HL-60 (cell line): ENCODE measurements at regions not wholly inside any gene's neighbourhood (a gene's known extent, or its start where the extent isn't known, plus 50 kb on each side); places are given as distances from the start of the nearest gene placed in this dataset.

ENCODE experiments used
- DNase-seq, 2 experiments: peaks; one replicate each; pipeline ENCODE4 v3.0.0-alpha.2; 2010 to 2020; ENCODE audit warnings: low read depth in 1 of 2, low spot score in 1 of 2
- H3K27ac ChIP-seq: fragments of 250-450 bp; sonication (Bioruptor Pico); replicated peaks from 2 replicates; pipeline ENCODE4 v1.5.1; 2020; ENCODE audit warnings: mild to moderate bottlenecking, moderate library complexity
- H3K27me3 ChIP-seq: fragments of 250-450 bp; sonication (Bioruptor Pico); 2 replicates; pipeline ENCODE4 v1.5.1; 2021; ENCODE audit warnings: mild to moderate bottlenecking, moderate library complexity; ENCODE audit not compliant: insufficient read depth, poor library complexity, severe bottlenecking
- H3K4me3 ChIP-seq: replicated peaks from 2 replicates; pipeline ENCODE4 v1.5.1; 2011; ENCODE audit warnings: mild to moderate bottlenecking, control low read depth, low read length; ENCODE audit not compliant: insufficient read depth
- CTCF ChIP-seq: IDR thresholded peaks from one replicate; pipeline ENCODE4 v1.5.1; 2011; ENCODE audit warnings: low read length, control low read depth, inconsistent platforms; ENCODE audit not compliant: insufficient read depth
- GABPA ChIP-seq: IDR thresholded peaks from 2 replicates; pipeline ENCODE4 v1.6.1; 2012; ENCODE audit warnings: low read depth
- POLR2AphosphoS5 ChIP-seq: IDR thresholded peaks from 2 replicates; pipeline ENCODE4 v1.6.1; 2012; ENCODE audit warnings: low read depth
- SPI1 ChIP-seq: IDR thresholded peaks from 2 replicates; pipeline ENCODE4 v1.6.1; 2012; ENCODE audit warnings: low read depth, mild to moderate bottlenecking, borderline replicate concordance
- TF ChIP-seq, protein P1 (sequence below): IDR thresholded peaks from 2 replicates; pipeline ENCODE4 v1.6.1; 2012; ENCODE audit warnings: low read depth; ENCODE audit not compliant: insufficient replicate concordance

DNA sequence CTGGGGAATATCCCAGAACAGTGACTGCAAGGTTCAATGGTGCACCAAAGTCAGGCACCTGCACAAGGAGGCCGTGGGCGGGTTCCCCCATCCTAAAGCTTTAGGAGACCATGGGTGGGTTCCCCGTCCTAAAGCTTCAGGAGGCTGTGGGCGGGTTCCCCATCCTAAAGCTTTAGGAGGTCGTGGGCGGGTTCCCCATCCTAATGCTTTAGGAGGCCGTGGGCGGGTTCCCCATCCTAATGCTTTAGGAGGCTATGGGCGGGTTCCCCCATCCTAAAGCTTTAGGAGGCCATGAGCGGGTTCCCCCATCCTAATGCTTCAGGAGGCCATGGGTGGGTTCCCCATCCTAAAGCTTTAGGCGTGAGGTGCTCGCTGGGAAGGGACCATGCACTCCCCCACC is 313.3 kb downstream of the FOXL1 start:
- Histone ChIP-seq H3K4me3 (no peak overlapping the region), H3K27me3 (no peaks in the 10 kb centered on the region), H3K27ac (no peak overlapping the region)
- no peak for DNase-seq
- TF ChIP-seq, protein P1, sequence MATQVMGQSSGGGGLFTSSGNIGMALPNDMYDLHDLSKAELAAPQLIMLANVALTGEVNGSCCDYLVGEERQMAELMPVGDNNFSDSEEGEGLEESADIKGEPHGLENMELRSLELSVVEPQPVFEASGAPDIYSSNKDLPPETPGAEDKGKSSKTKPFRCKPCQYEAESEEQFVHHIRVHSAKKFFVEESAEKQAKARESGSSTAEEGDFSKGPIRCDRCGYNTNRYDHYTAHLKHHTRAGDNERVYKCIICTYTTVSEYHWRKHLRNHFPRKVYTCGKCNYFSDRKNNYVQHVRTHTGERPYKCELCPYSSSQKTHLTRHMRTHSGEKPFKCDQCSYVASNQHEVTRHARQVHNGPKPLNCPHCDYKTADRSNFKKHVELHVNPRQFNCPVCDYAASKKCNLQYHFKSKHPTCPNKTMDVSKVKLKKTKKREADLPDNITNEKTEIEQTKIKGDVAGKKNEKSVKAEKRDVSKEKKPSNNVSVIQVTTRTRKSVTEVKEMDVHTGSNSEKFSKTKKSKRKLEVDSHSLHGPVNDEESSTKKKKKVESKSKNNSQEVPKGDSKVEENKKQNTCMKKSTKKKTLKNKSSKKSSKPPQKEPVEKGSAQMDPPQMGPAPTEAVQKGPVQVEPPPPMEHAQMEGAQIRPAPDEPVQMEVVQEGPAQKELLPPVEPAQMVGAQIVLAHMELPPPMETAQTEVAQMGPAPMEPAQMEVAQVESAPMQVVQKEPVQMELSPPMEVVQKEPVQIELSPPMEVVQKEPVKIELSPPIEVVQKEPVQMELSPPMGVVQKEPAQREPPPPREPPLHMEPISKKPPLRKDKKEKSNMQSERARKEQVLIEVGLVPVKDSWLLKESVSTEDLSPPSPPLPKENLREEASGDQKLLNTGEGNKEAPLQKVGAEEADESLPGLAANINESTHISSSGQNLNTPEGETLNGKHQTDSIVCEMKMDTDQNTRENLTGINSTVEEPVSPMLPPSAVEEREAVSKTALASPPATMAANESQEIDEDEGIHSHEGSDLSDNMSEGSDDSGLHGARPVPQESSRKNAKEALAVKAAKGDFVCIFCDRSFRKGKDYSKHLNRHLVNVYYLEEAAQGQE, result no peak
- TF ChIP-seq CTCF (no peak), SPI1 (no peak), GABPA (no peak), POLR2AphosphoS5 (no peak)

DNA sequence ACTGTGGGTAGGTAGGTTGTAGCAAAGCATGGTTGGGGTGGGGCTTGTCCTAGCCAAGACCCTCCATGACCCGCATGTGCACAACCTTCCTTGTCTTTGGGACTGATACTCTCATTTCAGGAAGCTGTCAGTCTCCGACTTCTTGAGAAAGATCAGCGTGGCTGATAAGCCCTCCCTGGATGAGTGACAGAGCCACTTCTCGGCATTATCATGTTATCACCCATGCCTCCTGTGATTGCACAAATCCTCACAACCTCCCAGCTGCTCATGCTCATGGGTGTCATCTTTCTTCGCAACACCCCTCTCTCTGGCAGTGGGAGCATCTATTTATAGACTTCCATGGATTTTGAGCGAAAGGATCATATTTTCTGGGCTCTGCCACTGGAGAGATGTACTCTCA is 314.2 kb downstream of the FOXL1 start:
- no peak for DNase-seq
- Histone ChIP-seq H3K27me3 (no peaks in the 10 kb centered on the region), H3K4me3 (no peak overlapping the region), H3K27ac (no peak overlapping the region)
- TF ChIP-seq, protein P1, result no peak
- no peak for TF ChIP-seq SPI1
- TF ChIP-seq GABPA, result no peak
- TF ChIP-seq CTCF, result no peak
- TF ChIP-seq POLR2AphosphoS5, result no peak

- no peak for DNase-seq
- no peak for TF ChIP-seq SPI1
- no peak for TF ChIP-seq POLR2AphosphoS5
- TF ChIP-seq GABPA, result no peak
- no peak for TF ChIP-seq CTCF
- TF ChIP-seq, protein P1, result no peak
- H3K27me3 ChIP-seq, result no peaks in the 10 kb centered on the region
- no peak overlapping the region for H3K27ac ChIP-seq
- H3K4me3 ChIP-seq, result no peak overlapping the region
Observed at GRCh38 chr16:86893506-86893905, 315.2 kb downstream of the FOXL1 start.
